KG1 (cell line): ENCODE measurements at regions not wholly inside any gene's neighbourhood (a gene's known extent, or its start where the extent isn't known, plus 50 kb on each side); places are given as distances from the start of the nearest gene placed in this dataset.
"Not testable (repeated sequence)": the region's sequence is repeated elsewhere in the genome, so short reads cannot be mapped to it uniquely, and the experiment has no call there.

ENCODE experiments used
- DNase-seq: peaks from one replicate; lab custom pipeline; 2025; lab: John Stamatoyannopoulos, UW

- DNase-seq = no peak
Measured at GRCh38 chr20:29296256-29297230, 1960.9 kb upstream of the DEFB115 start.

DNA sequence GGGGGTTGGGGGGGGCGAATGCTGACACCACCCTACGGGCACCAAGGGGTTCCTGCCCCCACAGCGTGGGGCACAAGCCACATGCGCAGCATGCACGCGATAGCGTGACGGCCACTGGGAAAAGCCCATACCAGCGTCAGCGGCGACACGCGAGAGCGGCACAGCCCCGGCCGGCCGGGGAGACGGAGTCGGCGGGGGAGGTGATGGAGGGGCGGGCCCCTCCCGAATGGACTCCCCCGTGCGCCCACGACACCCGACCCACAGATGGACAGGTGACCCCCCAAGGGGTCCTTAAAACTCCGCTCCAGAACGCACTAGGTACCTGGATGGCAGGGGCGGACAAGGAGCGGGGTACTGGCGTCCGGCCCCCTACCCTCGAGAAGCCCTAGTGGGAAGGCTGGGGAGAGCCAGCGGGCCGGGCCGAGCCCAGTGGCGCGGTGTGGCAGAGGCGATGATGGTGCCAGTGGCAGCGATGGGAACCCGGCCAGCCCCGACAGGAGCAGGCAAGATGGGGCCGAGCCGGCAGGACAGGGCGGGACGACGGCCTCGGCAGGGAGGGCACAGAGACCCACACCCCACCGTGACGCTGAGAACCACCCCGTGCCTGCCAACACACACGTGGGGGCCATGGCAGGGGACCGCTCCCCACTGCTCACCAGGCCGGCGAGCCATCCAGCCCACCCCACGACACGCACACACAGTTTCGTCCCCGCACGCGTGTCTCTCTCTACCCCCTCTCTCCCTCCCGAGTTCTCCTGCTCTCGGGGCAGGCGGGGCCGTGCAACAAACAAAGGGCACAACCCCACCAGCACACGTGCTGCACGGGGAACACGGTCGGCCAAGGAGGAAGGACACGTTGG, 1959.8 kb upstream of the DEFB115 start:
- no peak for DNase-seq

DNA sequence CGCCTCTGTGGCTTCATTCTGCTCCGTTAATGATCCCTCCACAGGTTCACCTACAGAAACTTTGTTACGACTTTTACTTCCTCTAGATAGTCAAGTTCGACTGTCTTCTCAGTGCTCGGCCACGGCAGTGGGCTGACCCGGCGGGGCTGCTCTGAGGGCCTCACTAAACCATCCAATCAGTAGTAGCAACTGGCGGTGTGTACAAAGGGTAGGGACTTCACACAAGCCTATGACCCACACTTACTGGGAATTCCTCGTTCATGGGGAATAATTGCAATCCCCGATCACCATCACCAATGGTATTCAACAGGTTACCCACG, 1959.2 kb upstream of the DEFB115 start:
- DNase-seq = no peak

- no peak for DNase-seq
Measured at GRCh38 chr20:29298759-29299613, 1958.5 kb upstream of the DEFB115 start.

DNA sequence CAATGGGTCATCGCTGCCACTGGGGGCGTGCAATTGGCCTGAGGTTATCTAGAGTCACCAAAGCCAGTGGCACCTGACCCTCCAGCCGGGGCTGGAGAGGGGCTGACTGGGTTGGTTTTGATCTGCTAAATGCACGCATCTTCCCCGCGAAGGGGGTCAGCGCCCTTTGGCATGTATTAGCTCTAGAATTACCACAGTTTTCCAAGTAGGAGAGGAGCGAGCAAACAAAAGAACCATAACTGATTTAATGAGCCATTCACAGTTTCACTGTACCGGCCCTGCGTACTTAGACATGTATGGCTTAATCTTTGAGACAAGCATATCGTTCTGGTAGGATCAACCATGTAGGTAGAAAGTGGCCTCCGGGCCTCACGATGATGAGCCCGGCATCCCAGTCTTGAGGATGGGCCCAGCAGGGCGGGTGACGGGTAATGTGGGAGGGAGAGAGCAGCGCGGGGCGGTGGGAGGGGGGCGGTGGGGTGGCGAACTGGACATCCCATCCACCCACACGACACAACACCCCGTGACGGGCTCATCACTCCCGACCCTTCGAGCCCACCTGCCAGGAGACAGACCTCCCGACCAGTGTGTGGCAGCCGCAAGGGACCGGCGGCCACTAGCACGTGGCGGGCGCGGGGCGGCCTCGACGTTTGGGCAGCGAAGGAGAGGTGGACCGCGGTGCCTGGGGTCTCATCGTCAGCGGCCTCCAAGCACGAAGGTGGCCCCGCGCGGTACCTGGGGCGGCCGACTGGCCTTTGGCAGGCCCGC, 1957.5 kb upstream of the DEFB115 start:
- no peak for DNase-seq

GRCh38 chr20:29300579-29301551, 1956.6 kb upstream of the DEFB115 start:
- DNase-seq = no peak

- no peak for DNase-seq
Measured at GRCh38 chr20:29301624-29302259, 1955.7 kb upstream of the DEFB115 start.

GRCh38 chr20:29302979-29303644, 1954.4 kb upstream of the DEFB115 start:
- no peak for DNase-seq

- DNase-seq = no peak
Measured at GRCh38 chr20:29306390-29307072, 1950.9 kb upstream of the DEFB115 start.

DNA sequence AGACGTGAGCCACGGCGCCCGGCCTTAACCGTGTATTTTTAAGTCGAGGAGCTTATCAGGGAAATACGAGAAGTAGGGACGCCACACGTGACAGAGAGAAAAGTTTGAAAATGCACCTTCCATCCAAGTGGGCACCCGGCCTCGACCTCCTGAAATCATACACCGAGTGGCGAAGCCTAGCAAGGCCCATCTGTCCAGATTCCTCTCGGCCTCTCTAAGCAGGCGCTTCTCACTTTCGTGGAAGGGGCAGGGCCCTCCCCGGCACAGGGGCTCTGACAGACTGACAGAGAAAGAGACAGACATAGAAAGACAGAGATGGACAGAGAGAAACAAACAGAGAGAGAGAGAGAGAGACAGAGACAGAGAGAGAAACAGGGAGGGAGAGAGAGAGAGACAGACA, 1950.0 kb upstream of the DEFB115 start:
- not testable (repeated sequence) for DNase-seq

DNA sequence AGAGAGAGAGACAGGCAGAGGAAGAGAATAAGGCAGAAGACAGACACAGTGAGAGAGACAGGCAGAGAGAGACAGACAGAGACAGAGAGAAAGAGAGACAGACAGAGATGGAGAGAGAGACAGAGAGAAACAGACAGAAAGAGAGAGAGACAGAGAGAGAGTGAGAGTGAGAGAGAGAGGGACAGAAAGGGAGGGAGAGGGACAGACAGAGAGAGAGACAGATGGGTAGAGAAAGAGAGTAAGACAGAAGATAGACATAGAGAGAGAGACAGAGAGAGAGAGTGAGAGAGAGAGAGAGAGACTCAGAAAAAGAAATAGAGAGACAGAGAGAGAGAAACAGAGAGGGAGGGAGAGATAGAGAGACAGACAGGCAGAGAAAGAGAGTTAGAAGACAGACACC, 1948.5 kb upstream of the DEFB115 start:
- DNase-seq = not testable (repeated sequence)

DNA sequence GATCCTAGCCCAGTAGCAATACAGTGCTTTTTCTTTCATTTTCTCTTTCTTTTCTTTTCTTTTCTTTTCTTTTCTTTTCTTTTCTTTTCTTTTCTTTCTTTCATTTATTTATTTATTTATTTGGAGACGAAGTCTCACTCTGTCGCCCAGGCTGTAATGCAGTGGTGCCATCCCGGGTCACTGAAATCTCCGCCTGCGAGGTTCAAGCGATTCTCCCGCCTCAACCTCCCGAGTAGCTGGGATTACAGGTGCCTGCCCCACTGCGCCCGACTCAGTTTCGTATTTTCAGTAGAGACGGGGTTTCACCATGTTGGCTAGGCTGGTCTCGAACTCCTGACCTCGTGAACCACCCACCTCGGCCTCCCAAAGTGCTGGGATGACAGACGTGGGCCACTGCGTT, 1948.0 kb upstream of the DEFB115 start:
- not testable (repeated sequence) for DNase-seq

- not testable (repeated sequence) for DNase-seq
Measured at GRCh38 chr20:29311046-29311445, 1946.4 kb upstream of the DEFB115 start.

- not testable (repeated sequence) for DNase-seq
Measured at GRCh38 chr20:29312679-29313078, 1944.8 kb upstream of the DEFB115 start.

DNA sequence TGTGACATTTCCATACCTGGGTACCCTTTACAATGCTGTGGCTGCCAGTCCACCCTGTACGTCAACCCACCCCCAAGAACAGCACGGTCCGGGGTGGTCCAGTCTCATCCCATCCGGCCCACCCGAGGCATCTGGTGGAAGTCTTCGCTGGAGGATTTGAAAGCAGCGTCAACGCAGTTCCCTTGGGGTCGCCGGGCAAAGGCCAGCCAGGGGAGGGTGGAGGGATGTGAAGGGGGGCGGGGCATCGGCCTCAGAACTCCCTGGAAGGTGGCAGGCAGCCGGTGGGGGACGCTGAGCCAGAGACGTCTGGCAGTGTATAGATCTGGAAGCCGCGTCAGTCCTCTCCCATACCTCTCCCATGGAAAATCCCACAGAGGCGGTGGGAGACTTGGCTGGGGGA, 1944.0 kb upstream of the DEFB115 start:
- DNase-seq = no peak

GRCh38 chr20:29314294-29314693, 1943.2 kb upstream of the DEFB115 start:
- DNase-seq = no peak

GRCh38 chr20:29318871-29319461, 1938.5 kb upstream of the DEFB115 start:
- DNase-seq = no peak

- DNase-seq = no peak
Measured at GRCh38 chr20:29319725-29320124, 1937.7 kb upstream of the DEFB115 start.
